ENCODE measurements at regions not wholly inside any gene's neighbourhood (a gene's known extent, or its start where the extent isn't known, plus 50 kb on each side); places are given as distances from the start of the nearest gene placed in this dataset.

- Histone ChIP-seq H3K9me3 (ENCODE audit: control insufficient read depth in 1 of 2, insufficient read depth in 1 of 2, low read length in 2 of 2) (peaks cover 0 to 16% of the 10 kb centered on the region in 2 experiments), H3K36me3 (ENCODE audit: insufficient read depth, low read length) (no peaks in the 10 kb centered on the region), H3K27me3 (ENCODE audit: control insufficient read depth in 1 of 2, insufficient read depth in 2 of 2, low read length in 2 of 2) (no peaks in the 10 kb centered on the region), H3K4me3 (ENCODE audit: low read length) (no peak overlapping the region), H3K4me1 (ENCODE audit: insufficient read depth, low read length) (no peaks in the 10 kb centered on the region), H3K27ac (ENCODE audit: low read depth in 1 of 2, low read length in 2 of 2) (no peak overlapping the region)
- Mint-ChIP-seq H3K36me3 (ENCODE audit: low read depth) (no peaks in the 10 kb centered on the region), H3K27ac (no peak overlapping the region), H3K27me3 (no peaks in the 10 kb centered on the region), H3K4me1 (ENCODE audit: low read depth) (no peaks in the 10 kb centered on the region), H3K4me3 (no peak overlapping the region), H3K9me3 (no peaks in the 10 kb centered on the region)
- CTCF ChIA-PET: no interaction called here
- POLR2A ChIA-PET: interaction anchor here (0.7 kb wide), 1 partner anchor 76 kb away, joined by 3 read pairs; no protein-coding TSS in a partner anchor
- no peak for ATAC-seq (ENCODE audit: poor library complexity)
- intact Hi-C loops (cut with DNase I, micrococcal nuclease): no loop called here
- DNase-seq: no peak
- TF ChIP-seq CTCF (IDR thresholded peaks at IDR 0.05): no peak
Observed at GRCh38 chr10:57320416-57320815, 947.3 kb downstream of the IPMK start.

- H3K4me1 ChIP-seq (ENCODE audit: insufficient read depth, low read length): no peaks in the 10 kb centered on the region
- H3K4me3 ChIP-seq (ENCODE audit: low read length): no peak overlapping the region
- H3K27ac Mint-ChIP-seq: no peak overlapping the region
- no peak overlapping the region for H3K4me3 Mint-ChIP-seq
- H3K36me3 ChIP-seq (ENCODE audit: insufficient read depth, low read length): no peaks in the 10 kb centered on the region
- H3K36me3 Mint-ChIP-seq (ENCODE audit: low read depth): no peaks in the 10 kb centered on the region
- CTCF ChIA-PET: no interaction called here
- H3K4me1 Mint-ChIP-seq (ENCODE audit: low read depth): no peaks in the 10 kb centered on the region
- intact Hi-C loops (cut with DNase I, micrococcal nuclease): no loop called here
- DNase-seq (no peak), ATAC-seq (ENCODE audit: poor library complexity) (no peak)
- no peaks in the 10 kb centered on the region for H3K27me3 ChIP-seq (ENCODE audit: control insufficient read depth in 1 of 2, insufficient read depth in 2 of 2, low read length in 2 of 2)
- H3K27me3 Mint-ChIP-seq: no peaks in the 10 kb centered on the region
- TF ChIP-seq CTCF (IDR thresholded peaks at IDR 0.05): no peak
- POLR2A ChIA-PET: no interaction called here
- H3K27ac ChIP-seq (ENCODE audit: low read depth in 1 of 2, low read length in 2 of 2): no peak overlapping the region
- peaks cover 0 to 3% of the 10 kb centered on the region in 2 experiments for H3K9me3 ChIP-seq (ENCODE audit: control insufficient read depth in 1 of 2, insufficient read depth in 1 of 2, low read length in 2 of 2)
- no peaks in the 10 kb centered on the region for H3K9me3 Mint-ChIP-seq
Observed at GRCh38 chr10:57314046-57314445, 953.0 kb upstream of the ZWINT start.

GRCh38 chr10:57303566-57303965, 942.5 kb upstream of the ZWINT start:
- TF ChIP-seq CTCF (IDR thresholded peaks at IDR 0.05): no peak
- DNase-seq (no peak), ATAC-seq (ENCODE audit: poor library complexity) (no peak)
- H3K9me3 Mint-ChIP-seq: no peaks in the 10 kb centered on the region
- CTCF ChIA-PET: no interaction called here
- no peaks in the 10 kb centered on the region for H3K4me1 Mint-ChIP-seq (ENCODE audit: low read depth)
- H3K4me3 Mint-ChIP-seq: no peak overlapping the region
- Histone ChIP-seq H3K27me3 (ENCODE audit: control insufficient read depth in 1 of 2, insufficient read depth in 2 of 2, low read length in 2 of 2) (no peaks in the 10 kb centered on the region), H3K4me1 (ENCODE audit: insufficient read depth, low read length) (no peaks in the 10 kb centered on the region), H3K4me3 (ENCODE audit: low read length) (no peak overlapping the region), H3K27ac (ENCODE audit: low read depth in 1 of 2, low read length in 2 of 2) (no peak overlapping the region), H3K36me3 (ENCODE audit: insufficient read depth, low read length) (no peaks in the 10 kb centered on the region), H3K9me3 (ENCODE audit: control insufficient read depth in 1 of 2, insufficient read depth in 1 of 2, low read length in 2 of 2) (peaks cover 4 to 5% of the 10 kb centered on the region in 2 experiments)
- no peaks in the 10 kb centered on the region for H3K27me3 Mint-ChIP-seq
- no peaks in the 10 kb centered on the region for H3K36me3 Mint-ChIP-seq (ENCODE audit: low read depth)
- intact Hi-C loops (cut with DNase I, micrococcal nuclease): no loop called here
- POLR2A ChIA-PET: no interaction called here
- no peak overlapping the region for H3K27ac Mint-ChIP-seq

Measured in CD4-positive, alpha-beta T cell (primary cell).